ENCODE measurements at regions not wholly inside any gene's neighbourhood (a gene's known extent, or its start where the extent isn't known, plus 50 kb on each side); places are given as distances from the start of the nearest gene placed in this dataset.

- no peak for TF ChIP-seq CTCF (IDR thresholded peaks at IDR 0.05; ENCODE audit: borderline replicate concordance)
These were observed 66.0 kb upstream of the SPRED2 start for GRCh38 chr2:65498396-65498795.

GRCh38 chr2:65495251-65495877 lies 63.0 kb upstream of the SPRED2 start:
- intact Hi-C loops (cut with micrococcal nuclease): no loop called here
- H3K27me3 ChIP-seq (ENCODE audit: low read depth): no peaks in the 10 kb centered on the region
- no peaks in the 10 kb centered on the region for H3K36me3 ChIP-seq
- H3K27ac ChIP-seq (replicated peaks): no peak overlapping the region
- TF ChIP-seq CTCF (IDR thresholded peaks at IDR 0.05; ENCODE audit: borderline replicate concordance): no peak
- H3K9me3 ChIP-seq (replicated peaks): no peaks in the 10 kb centered on the region
- DNase-seq: no peak
- H3K4me1 ChIP-seq: no peaks in the 10 kb centered on the region
- H3K4me3 ChIP-seq: no peak overlapping the region

More at GRCh38 chr2:65498396-65498795, 66.0 kb upstream of the SPRED2 start:
- no peaks in the 10 kb centered on the region for H3K27me3 ChIP-seq (ENCODE audit: low read depth)
- H3K9me3 ChIP-seq (replicated peaks): no peaks in the 10 kb centered on the region
- no peak for DNase-seq
- H3K36me3 ChIP-seq: no peaks in the 10 kb centered on the region
- no peaks in the 10 kb centered on the region for H3K4me1 ChIP-seq
- H3K27ac ChIP-seq (replicated peaks): no peak overlapping the region
- H3K4me3 ChIP-seq: no peak overlapping the region
- intact Hi-C loops (cut with micrococcal nuclease): no loop called here

GRCh38 chr2:65494078-65494477 lies 61.7 kb upstream of the SPRED2 start:
- no peaks in the 10 kb centered on the region for H3K36me3 ChIP-seq

DNA sequence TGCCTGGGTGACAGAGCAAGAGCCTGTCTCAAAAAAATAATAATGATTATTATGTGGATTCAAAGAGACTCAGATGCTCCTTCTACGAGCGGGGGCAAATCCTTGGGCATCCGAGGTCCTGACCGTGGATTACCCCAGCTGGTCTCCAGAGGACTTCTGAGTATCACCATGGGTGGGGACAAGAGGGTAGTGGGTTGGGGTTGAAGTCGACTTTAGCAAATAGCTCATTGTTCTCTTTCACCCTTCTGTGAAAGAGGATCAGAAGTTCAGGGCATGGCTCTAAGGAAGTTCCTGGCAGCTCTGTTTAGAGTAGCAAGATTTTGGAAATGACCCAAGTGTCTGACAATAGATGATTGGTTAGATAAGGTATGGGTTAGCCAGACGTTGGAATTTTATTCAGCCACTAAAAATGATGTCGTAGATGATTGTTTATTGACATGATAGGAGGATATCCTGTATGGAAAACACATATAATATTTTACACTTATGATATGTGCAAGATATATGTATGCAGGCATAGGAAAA lies 59.0 kb upstream of the SPRED2 start:
- TF ChIP-seq CTCF (IDR thresholded peaks at IDR 0.05; ENCODE audit: borderline replicate concordance): no peak
- Histone ChIP-seq H3K4me1 (no peaks in the 10 kb centered on the region), H3K9me3 (replicated peaks) (peaks cover 11% of the 10 kb centered on the region), H3K36me3 (no peaks in the 10 kb centered on the region), H3K27me3 (ENCODE audit: low read depth) (peaks cover 4% of the 10 kb centered on the region), H3K27ac (replicated peaks) (no peak overlapping the region), H3K4me3 (no peak overlapping the region)
- no peak for DNase-seq
- intact Hi-C loops (cut with micrococcal nuclease): no loop called here

More at GRCh38 chr2:65494078-65494477, 61.7 kb upstream of the SPRED2 start:
- Histone ChIP-seq H3K4me3 (no peak overlapping the region), H3K27me3 (ENCODE audit: low read depth) (no peaks in the 10 kb centered on the region), H3K27ac (replicated peaks) (no peak overlapping the region), H3K4me1 (no peaks in the 10 kb centered on the region), H3K9me3 (replicated peaks) (no peaks in the 10 kb centered on the region)
- no peak for DNase-seq
- intact Hi-C loops (cut with micrococcal nuclease): no loop called here
- TF ChIP-seq CTCF (IDR thresholded peaks at IDR 0.05; ENCODE audit: borderline replicate concordance): no peak

DNA sequence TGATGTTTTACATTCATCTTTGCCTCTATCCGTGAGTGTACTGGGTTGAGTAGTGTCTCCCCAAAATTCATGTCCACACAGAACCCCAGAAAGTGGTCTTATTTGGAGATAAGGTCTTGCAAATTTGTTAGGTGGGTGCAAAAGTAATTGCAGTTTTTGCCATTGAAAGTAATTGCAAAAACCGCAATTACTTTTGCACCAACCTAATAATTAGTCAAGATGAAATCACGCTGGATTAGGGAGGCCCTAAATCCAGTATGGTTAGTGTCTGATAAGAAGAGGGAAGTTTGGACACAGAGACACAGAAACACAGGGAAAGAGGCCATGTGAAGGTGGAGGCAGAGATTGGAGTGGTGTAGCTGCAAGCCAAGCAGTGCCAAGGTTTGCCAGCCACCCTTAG lies 57.8 kb upstream of the SPRED2 start:
- H3K27ac ChIP-seq (replicated peaks): no peak overlapping the region
- no peak for TF ChIP-seq CTCF (IDR thresholded peaks at IDR 0.05; ENCODE audit: borderline replicate concordance)
- H3K4me3 ChIP-seq: no peak overlapping the region
- peaks cover 4% of the 10 kb centered on the region for H3K27me3 ChIP-seq (ENCODE audit: low read depth)
- peaks cover 11% of the 10 kb centered on the region for H3K9me3 ChIP-seq (replicated peaks)
- intact Hi-C loops (cut with micrococcal nuclease): no loop called here
- H3K36me3 ChIP-seq: no peaks in the 10 kb centered on the region
- H3K4me1 ChIP-seq: no peaks in the 10 kb centered on the region
- no peak for DNase-seq
